HS-5 (cell line): ENCODE measurements at regions not wholly inside any gene's neighbourhood (a gene's known extent, or its start where the extent isn't known, plus 50 kb on each side); places are given as distances from the start of the nearest gene placed in this dataset.

Experiments used
- DNase-seq: peaks from one replicate; pipeline ENCODE4 v3.0.0-alpha.2; 2012; ENCODE audit warnings: low read depth

DNA sequence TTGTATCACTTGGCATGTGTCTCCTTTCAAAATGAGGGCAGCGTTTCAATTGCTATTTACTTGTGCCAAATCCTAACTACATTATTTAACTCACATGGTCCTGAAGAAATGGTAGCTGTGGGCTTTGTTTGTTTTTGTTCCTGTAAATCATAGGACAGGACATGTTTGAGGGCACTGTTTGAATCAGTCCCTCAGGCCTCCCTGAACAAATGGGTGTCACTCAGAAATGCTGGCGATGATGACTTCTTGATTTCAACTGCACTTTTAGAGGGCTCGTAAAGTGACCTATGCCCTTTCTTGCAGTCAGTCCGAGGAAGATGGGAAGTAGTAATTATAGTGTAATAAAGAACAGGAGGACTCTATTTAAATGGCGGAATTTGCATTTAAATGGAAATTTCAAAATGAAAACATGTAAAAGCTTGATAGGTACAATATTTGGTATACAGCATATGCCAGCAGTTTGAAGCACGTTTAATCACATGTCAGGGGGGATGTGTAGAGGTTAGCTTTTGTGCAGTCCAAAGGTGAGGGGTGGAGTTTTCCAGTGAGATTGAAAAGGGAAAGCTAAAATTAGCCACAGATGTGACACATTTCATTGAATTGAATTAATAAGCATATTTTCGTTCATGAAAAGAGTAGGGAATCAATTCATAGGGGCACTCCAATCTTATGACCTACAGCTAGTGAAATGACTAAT is 1958.7 kb upstream of the IGFBP7 start:
- DNase-seq, result no peak

DNA sequence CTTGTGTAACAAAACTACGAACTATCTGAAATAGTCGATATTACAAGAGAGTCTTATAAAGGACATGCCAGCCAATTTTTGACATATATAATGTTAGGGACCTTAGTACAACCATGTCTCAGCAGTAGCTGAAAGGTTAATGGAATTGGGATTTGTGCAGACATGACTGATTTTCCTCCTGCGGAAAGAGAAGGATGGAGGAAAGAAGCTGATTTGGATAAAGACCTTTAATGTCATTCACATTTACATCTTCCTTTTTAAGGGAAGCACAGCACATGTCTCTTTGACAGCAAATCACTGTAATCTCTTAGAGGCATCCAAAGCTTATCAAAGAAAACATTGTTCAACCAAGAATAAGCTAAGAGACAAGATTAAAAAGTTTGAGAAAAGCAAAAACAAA is 1976.2 kb upstream of the IGFBP7 start:
- DNase-seq, result no peak

DNA sequence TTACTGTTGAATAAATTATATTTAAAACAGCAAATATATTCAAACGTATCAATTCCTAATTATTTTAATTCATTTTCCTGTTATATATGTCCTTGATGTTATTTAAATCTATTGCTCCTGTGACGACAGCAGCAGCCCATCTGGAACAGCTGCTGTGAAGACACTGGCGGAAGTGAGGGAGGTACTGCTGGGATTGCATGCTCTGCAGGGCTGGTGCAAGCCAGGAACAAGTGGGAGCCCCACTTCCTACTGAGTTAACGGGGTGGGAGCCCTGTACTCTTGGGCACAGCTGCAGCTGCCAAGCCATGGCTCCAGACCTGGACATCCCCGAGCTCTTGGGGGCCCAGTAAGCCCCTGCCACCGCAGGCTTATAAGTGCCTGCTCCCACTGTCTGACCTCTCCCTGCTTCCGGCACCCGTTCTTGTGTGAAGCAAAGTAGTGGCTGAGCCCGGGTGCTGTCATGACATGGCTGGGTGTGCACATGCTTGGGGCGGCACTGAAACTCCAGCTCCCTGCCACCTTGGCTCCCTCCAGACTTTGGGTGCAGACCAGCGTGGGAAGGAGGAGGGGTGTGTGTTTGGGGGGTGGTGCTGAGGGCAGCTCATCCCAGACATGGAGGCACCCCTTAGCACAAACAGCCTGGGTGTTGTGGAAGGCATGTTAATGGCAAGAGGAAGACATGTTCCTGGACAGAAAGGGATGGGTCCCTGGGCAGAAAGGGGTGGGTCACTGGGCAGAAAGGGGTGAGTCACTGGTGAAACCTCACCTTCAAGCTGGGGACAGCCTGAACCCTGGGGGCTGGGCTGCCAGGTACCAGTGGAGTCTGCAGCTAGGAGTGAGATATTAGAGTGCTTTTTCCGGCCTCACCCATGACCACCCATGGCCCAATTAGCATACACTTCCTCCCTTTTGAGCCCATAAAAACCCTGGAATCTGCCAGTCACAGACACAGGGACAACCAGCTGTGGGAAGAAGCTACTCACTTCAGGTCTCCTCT is 1981.3 kb upstream of the IGFBP7 start:
- no peak for DNase-seq

DNA sequence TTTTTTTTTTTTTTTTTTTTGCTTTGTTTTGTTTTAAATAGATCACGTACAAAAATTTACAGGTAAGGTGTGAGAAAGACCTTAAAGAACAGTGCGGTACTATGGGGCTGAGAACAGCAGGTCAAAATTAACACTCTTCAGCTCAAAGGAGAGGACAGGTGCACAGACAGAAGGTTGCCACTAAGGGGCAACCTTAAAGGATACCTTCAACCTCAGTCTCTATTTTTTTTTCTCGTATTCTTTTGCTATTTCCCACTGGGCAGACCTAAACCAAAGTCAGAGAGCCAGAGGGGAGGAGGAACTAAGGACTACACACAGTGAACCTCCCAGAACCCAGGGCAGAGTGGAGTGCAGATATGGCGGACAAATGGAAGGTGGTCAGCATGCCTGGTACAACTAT is 1984.3 kb upstream of the IGFBP7 start:
- no peak for DNase-seq

DNA sequence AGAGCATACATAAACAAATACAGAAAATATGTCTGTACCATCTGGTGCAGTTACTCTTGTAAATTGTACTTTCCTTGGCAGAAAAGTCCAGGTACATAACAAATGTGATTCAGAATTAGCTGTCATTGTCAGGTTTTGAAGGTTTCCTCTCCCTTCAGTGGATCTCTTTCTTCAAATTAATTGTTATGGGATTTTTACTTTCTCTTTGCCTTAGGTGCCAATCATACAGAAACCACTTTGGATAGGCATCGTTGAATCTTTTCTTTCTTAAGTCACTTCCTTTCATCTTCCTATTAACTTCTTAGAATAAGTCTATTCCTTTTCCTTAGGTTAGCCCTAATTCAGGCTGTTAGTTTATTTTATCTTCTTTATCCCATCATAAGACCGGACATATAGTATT is 1992.1 kb upstream of the IGFBP7 start:
- DNase-seq, result no peak

DNA sequence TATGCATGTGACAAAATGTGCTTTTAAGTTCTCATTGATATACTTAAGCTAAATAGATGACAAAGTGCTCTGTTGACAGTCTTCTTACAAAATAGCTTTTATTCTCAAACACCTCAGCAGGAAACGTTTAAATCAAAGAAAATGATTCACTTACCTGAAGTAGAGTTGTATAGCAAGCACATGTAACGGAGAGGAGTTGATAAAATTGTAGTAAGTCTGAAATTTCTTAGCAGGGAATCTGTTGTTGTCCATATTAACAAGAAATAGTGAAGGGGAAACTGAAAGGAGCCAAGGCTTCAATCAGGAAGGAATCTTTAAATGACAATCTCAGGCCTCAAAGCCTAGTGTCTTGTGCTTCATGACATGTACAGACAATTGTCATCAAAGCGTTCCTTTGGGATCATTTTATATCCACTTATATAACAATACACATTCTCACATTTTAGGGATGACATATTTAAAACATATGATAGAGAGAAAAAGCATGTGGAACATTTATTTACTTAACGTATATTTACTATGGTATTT is 2010.2 kb upstream of the IGFBP7 start:
- no peak for DNase-seq

DNA sequence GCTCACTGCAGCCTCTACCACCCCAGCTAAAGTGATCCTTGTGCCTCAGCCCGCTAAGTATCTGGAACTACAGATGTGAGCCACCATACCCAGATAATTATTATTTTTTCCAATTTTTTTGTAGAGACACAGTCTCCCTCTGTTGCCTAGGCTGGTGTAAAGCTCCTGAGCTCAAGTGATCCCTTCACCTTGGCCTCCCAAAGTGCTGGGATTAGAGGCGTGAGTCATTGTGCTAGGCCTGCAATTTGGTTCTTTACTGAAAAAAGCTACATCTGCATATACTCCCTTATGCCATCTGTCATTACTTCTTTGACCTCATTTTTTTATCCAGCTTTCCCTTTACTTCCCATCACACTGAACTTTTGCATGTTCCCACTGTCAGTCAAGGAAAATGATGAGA is 2012.4 kb upstream of the IGFBP7 start:
- no peak for DNase-seq

DNA sequence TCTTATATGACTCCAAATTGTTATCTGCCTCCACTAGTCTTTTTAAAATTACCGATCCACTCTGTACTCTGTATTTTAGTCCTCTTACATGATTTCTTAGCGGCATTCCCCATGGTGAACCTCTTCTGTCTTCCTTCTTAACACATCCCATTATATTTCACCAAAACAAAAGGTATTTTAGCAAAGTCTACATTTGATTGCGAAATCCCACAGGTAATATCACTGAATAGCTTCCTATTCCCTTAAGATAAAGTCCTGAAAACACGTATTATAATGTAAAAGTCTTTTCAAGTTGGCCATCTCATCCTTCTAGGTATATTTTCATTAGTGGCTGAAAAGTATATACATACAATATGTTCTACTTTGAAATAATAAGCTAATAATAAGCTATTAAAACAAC is 2016.0 kb upstream of the IGFBP7 start:
- DNase-seq, result no peak

DNA sequence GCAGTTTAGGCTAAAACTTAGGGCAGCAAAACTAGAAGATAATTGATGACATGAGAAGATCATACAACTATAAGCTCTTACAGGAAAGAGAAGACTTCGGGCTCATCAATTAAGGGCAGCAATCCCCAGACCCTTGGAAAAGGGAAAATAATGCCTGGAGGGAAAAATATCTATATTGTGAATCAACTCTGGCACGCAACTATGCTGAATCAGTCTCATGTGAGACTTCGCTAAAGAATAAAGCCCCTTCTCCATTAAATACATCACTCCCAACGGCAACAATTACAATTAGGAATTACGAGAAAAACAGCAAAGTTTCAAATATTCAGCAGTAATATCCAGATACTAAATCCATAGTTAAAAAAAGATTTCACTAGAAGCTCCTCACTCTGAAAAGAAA is 2016.8 kb upstream of the IGFBP7 start:
- no peak for DNase-seq

DNA sequence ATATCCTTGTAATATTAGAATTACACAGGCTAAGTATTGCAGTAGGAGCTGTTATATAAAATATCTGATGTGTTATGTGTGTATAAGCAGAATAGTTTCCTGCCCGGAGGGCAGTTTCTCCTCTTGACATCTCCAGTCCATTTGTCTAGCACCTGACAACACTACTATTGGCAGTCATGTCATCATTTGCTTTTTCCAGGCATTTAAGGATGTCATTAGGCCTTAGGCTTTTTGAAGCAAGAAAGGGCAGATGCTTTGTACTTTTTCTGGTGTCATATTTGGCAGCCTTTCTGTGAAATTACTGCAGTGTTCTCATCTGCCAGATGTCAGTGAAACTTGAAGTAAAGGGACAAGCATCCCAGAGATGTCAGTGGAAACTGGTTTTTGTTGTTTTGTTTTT is 2017.6 kb upstream of the IGFBP7 start:
- no peak for DNase-seq

DNA sequence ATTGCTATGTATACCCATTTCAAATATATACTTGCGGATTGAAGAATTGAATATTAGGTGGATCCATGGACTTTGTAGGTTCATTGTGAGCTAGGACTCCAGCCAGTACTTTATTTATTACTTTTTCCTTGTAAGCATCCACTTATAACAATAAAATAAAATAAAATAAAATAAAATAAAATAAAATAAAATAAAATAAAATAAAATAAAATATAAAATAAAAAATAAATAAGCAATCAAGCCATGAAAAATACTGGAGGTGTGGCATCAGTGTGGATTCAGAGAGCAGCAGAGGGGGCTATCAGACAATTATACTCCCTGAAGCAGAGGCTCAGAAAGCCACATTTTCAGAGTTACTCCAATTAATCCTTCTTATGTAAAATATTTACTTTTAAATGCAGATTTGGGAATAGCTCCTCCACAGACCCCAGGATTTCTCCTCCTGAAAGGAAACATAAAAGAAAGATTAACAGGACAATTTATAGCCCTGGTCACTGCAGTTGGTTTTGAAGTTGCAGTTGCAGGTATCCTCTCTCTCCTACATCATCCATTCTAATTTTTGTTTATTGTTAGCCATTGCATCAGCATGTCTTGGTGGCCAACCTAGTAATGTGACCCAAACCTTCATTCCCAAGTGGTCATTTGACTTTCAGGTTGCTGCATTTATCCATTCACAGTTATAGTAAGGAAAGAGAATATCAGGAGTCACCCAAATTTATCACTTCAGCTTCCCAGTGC is 2025.2 kb upstream of the IGFBP7 start:
- DNase-seq, result no peak

DNA sequence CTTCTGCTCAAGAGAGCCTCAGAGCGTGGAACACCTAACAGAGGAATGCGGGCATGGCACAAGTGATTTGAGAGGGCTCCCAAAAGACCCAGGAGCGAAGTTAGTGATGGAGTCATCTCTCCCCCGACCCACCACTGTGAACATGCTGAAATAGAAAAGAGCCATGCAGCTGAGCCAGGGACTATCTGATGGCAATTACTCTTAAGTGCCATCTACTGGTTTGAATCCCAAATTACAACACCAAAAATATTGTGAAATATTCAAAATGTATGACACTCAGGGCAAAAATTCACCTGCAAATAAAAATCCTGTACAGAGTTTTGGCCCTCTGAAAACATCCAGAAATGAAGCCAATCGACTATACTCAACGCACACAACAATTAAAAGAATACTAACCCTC is 2038.9 kb upstream of the ADGRL3 start:
- no peak for DNase-seq

DNA sequence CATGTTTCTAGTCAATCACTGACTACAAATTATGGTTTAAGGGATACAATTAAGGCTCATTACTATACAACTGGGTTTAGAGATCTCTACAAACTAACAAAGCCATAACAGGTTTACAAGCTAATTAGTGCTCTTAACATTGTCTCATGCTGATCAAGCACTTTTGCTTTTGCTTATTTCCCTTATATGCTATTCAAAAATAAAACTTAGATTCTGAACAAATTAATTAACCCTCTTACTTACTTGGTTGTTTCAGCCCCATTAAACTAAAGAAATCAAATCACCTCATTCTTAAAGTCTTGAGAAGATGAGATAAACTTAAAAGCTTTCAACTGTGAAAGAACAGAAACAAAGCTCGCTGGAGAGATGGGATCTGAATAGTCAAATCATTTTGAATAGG is 2024.5 kb upstream of the ADGRL3 start:
- DNase-seq, result no peak

DNA sequence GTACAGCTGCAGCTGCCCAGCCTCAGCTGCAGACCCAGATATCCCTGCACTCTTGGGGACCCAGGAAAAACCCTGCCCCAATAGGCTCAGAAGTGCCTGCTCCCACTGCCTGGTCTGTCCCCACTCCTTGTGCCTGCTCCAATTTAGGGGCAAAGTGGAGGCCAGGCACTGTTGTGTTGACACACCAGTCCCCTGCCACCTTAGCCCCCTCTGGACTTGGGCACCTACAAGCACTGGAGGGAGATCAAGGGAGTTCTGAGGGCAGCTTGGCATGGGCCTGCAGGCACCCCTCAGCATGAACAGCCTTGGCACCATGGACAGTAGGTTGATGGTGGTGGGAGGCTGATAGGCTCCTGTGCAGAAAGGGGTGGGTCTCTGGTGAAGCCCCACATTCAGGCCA is 2020.8 kb upstream of the ADGRL3 start:
- no peak for DNase-seq

DNA sequence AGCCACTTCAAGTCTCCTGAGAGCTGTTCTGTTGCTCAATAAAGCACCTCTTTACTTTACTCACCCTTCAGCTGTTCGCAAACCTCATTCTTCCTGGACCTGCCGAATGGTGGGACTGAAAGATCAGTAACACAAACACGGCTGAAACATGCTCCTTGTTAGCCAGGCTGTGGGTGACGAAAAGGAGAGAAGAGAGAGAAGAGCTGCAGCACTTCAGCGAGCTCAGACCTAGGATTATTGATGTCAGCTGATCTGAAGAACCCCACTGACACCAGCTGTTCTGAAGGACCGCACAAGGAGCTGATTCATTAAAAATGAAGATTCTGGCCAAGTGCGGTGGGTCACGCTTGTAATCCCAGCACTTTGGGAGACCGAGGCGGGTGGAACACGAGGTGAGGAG is 2020.0 kb upstream of the ADGRL3 start:
- no peak for DNase-seq

DNA sequence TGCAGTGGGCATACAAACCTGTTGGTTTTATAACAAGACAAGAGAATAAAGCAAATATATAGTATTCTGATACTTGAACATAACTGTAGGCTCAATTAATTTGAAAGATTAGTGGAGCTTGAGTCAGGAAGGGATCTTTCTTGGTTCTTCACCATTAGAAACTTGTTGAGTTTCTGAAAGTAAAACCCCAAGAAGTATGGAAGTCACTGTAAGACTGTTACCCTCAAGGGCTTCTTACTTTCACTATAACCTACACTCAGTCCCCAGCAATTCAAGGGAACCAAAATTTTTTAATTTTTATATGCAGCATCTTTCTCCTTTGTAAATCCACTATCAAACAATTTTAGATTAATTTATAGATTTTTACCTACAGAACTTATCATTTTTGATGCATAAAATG is 2019.2 kb upstream of the ADGRL3 start:
- no peak for DNase-seq

DNA sequence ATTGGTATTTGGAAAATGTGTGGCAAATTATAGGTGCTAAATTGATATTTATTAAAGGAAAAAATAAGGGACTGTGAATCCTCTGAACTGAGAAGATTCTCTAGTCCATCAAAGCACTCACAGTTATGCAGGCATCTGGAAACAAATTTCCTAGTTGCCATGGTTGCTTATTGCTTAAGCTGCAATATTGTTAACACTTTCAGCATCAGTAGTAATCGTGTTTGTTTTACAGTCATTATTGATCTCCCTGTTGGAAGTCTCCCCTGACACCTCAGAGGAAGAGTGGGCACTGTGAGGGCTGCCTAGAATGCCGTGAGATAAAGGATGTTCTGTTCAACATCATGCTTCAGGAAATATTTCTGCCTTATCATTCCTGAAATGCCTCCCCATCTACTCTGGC is 2004.3 kb upstream of the ADGRL3 start:
- no peak for DNase-seq

DNA sequence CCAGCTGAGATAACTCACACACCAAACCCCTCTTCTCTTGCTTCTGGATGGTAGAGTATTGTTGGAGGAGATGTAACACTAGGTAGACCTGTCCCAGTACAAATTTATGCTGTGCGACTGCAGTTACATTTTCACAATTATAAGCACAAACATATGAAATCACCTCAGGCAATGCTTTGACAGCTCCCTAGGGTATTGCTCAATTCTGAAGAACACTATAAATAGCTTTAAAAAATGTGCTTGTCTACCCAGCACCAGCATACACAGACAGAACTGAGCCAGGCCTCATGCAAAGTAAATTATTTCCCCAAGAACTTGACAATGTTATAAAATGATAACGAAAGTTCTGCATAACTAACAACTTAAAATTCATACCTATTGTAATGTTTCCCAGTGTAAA is 1999.1 kb upstream of the ADGRL3 start:
- DNase-seq, result no peak

DNA sequence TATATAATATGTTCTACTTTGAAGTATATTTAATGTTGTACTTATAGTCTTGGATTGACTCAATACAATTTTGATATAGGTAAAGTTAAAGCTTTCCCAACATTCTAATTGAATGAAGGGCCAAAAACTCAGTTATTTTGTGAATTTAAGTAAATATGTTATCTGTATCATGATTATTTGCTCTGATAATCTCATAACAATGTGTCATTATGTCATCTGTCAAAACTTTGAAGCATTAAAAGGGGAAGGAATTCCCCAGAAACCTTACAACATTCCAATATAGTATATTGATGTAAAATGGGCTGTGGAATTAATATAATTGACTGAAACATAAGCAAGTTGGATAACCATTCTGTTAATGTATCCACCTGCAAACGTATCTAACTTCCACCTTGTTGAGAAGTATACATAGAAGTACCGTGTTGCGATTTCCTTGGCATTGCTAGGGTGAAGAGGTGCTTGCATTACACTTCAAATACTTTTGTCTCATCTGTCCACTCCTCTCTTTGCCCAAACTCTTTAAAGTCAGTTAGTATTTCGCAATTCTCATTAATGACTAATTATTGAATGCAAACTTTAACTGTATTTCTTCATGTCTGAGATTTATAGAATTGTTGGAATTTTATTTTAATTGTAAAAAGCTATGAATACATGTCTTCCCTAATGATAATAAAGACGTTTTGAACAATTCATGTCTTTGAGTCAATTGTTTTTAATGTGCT is 1982.1 kb upstream of the ADGRL3 start:
- DNase-seq, result no peak

DNA sequence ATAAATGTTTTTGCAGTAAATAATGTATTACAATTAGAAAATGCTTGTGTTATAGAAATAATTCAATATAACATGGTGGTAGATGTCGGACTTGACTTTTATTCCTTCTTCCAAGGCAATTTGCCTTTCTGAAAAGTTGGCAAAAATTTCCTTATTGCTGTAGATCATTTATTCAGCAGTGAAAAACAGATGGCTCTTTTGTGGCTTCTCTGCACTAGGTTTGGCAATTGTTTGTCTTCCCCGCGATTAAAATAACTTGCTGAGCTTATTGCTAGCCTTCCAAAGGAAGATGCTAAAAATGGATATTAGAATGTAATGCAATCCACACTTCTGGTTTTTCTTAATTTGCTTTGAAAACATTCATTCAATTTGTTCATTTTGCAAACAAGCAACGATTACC is 1977.9 kb upstream of the ADGRL3 start:
- DNase-seq, result no peak

DNA sequence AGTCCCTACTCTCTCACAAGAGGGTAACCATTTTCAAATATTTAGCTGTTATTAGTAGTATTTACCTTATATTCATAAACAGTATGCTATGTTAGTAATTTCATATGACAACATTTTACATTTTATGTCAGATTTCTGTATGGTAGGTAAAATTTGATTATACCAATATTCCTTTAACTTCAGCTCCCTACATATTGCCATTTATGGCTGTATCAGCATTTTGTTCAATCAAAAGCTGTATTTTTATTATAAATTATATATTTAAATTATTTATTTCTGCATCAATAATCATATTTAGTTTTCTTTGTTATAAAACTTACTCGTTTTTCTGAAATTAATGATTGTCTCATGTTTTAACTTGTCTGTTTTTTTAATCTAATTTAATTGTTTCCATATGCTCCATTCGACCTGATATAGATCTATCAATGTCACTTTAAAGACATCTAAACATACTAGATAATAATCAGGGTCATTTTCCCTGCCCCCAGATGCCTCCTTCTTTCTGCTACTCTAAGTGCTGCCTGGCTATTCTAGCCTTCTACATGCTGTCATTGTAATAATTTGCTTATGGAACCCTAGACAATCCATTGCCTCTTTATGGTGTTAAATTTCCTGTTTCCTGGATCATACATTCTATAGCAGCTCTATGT is 1976.7 kb upstream of the ADGRL3 start:
- DNase-seq, result no peak
